ENCODE measurements at regions not wholly inside any gene's neighbourhood (a gene's known extent, or its start where the extent isn't known, plus 50 kb on each side); places are given as distances from the start of the nearest gene placed in this dataset.
"Not testable (repeated sequence)": the region's sequence is repeated elsewhere in the genome, so short reads cannot be mapped to it uniquely, and the experiment has no call there.

DNA sequence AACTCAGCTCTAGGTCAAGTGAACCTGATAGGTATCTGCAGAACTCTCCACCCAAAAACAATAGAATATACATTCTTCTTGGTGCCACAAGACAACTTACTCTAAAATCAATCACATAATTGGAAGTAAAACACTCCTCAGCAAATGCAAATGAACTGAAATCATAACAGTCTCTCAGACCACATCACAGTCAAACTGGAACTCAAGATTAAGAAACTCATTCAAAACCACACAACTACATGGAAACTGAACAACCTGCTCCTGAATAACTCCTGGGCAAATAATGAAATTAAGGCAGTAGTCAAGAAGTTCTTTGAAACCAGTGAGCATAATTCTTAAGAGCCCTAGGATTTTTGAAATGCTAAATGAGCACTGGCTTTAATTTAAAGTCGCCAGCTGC lies 125.4 kb upstream of the PDE4D start:
- TF ChIP-seq, protein P1, sequence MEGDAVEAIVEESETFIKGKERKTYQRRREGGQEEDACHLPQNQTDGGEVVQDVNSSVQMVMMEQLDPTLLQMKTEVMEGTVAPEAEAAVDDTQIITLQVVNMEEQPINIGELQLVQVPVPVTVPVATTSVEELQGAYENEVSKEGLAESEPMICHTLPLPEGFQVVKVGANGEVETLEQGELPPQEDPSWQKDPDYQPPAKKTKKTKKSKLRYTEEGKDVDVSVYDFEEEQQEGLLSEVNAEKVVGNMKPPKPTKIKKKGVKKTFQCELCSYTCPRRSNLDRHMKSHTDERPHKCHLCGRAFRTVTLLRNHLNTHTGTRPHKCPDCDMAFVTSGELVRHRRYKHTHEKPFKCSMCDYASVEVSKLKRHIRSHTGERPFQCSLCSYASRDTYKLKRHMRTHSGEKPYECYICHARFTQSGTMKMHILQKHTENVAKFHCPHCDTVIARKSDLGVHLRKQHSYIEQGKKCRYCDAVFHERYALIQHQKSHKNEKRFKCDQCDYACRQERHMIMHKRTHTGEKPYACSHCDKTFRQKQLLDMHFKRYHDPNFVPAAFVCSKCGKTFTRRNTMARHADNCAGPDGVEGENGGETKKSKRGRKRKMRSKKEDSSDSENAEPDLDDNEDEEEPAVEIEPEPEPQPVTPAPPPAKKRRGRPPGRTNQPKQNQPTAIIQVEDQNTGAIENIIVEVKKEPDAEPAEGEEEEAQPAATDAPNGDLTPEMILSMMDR (IDR thresholded peaks at IDR 0.05) = not testable (repeated sequence)
- not testable (repeated sequence) for TF ChIP-seq EZH2 (IDR thresholded peaks at IDR 0.05; ENCODE audit: borderline replicate concordance, insufficient read depth, low read depth, low read length, poor library complexity, severe bottlenecking)
